NCI-H1048 (cell line): ENCODE measurements at regions not wholly inside any gene's neighbourhood (a gene's known extent, or its start where the extent isn't known, plus 50 kb on each side); places are given as distances from the start of the nearest gene placed in this dataset.

Experiments used
- DNase-seq: peaks from one replicate; lab custom pipeline; 2025; lab: John Stamatoyannopoulos, UW

DNA sequence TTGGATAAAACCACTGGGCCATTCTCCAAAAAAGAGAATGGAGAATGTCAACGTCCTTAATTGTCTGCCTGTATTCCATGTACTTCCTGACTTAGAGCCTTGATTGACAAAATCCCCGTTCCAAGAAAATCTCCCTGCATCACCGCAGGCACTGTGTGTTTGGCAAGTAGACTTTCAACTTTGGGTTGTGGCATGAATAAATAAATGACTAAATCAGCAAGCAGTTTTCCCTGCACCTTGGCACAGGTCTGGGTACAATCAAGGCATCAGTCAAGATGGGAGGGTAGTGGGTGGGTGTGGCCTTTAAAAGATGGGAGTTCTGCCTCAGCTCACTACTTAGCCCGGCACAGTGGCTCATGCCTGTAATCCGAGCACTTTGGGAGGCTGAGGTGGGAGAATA is 248.5 kb upstream of the RPL38 start:
- no peak for DNase-seq

DNA sequence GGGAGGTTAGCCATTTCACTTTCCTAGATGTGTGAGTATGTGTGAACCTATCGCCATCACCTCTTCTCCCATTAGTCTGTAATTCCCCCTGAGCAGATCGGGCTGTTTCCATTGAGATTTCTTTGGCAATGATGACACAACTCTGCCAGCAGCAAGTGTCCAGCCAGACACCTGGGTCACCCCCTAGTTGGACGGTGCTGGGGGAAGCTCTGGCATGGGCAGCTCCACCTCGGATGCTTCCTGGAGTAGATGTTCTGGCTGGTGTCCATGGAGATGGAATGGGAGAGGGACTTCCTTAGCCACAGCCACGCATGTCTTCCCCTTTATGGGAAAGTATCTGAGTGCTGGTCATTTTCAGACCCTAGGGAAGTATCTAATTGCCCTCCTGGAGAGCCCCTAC is 247.9 kb upstream of the RPL38 start:
- no peak for DNase-seq

DNA sequence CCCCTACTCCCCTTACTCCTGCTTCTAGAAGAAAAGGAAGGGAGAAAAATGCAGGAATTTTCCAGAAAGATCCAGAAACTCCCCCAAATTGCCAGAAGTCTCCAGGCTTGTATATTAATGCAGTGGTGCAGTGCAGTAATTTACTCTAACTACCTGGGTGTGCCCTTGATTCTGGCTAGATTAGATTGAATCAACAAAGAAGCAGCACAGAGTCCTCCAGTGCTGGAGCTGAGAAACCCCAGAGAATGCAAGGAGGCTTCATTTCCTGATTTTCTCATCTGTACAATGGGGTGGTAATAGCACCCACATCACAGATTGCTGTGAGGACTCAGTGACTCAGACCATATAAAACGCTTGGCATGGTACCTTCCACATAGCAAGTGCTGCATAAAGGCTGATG is 247.3 kb upstream of the RPL38 start:
- DNase-seq, result no peak

DNA sequence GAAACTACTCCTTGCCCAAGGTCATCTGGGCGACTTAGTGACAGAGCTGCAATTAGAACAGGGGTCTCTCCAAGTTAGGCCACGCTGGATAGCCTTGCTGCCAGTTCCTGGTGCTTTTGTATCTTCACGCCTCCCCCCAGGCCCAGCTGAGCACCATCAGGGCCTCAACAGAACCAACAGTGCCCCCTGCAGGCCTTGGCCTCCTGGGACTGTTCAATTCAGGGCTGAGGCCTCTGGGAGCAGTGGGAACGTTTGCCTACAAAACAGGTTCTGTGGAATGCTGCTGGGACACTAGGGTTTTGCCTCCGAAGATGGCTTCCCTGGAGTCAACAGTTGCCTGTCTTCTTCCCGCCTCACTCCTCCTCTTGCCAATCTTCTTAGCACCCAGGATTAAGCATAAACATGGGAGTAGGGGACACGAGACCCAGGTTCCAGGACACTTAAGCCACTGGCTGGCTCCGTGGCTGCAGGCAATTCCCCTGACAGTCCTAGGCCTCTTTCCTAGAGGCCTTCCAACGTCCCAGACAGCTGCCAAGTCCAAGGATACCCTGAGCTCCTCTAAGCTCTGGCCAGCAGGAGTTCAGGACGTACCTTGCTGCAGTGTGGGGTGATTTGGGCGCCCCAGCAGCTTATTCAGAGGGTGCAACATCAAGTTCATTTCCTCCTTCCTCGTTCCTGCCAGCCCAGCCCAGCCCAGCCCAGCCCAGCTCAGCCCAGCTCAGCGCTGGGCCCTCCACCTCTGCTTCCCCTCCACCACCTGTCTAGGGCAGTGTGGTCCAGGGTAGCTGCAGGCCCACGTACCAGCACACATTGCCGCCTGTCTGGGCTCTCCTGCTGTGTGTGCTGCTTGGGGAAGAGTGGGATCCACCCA is 246.6 kb upstream of the RPL38 start:
- peak; percentile 50 for DNase-seq

DNA sequence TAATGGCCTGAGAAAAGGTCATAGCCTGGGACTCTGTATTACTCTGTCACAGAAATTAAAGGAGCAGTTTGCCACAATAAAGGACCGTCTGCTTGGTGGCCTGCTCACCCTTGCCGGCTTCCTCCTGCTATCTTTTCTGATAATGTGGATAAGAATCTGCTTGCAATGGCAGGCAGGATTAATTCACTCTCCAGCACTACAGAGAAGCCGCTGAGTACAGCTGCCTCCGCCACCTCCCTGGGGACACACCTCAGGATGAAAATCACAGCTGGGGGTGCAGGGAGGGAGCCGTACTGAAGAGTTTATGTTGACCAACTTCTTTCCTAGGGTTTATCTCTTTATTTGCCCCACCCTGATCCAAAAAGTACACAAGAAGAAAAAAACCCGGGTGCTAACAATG is 245.9 kb upstream of the RPL38 start:
- DNase-seq, result no peak

DNA sequence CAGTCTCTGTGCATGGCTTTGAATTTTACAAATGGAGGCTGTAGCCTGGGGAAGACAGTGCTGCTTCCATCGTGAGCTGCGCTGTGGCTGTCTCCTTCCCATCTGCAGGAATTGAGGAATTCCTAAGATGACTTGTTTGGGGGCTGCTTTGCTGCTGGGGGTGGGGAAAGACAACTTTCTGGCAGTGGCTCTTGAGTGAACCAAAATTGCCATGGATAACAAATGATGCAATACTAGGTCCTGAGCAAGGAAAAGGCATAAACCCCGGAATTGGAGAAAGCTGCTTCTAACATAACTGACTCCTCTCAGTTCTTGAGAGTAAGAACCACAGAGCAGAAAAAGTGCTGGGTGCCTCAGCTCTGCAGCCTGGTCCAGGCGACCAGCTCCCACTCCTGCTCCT is 245.0 kb upstream of the RPL38 start:
- DNase-seq, result no peak

DNA sequence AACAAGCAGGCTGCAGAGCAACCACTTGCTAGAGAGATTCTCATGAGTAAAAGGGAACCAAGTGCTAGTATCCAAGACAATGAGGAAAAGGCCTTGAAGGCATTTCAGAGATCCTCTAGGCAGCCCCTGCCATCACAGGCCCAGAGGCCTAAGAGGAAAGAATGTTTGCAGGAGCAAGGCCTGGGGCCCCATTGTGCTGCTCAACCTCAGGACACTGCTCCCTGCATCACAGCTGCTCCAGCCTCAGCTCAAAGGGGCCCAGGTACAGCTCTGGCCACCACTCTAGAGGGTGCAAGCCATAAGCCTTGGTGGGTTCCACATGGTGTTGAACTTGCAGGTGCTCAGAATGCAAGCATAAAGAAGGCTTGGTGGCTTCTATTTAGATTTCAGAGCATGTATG is 243.0 kb upstream of the RPL38 start:
- no peak for DNase-seq

DNA sequence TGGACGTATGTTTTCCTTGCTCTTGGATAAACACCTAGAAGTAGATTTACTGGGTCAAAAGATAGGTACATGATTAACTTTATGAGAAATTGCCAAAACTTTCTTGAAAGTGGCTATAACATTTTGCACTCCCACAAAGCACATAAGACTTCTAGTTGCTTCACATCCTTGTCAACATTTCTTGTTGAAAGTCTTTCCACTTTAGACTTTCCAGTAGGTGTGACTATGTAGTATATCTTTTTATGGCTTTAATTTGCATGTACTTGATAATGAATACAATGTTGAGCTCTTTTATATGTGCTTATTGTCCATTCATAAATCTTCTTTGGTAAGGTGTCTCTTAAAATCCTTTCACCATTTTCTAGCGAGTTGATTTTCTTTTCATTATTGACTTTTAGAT is 241.2 kb upstream of the RPL38 start:
- DNase-seq, result no peak

DNA sequence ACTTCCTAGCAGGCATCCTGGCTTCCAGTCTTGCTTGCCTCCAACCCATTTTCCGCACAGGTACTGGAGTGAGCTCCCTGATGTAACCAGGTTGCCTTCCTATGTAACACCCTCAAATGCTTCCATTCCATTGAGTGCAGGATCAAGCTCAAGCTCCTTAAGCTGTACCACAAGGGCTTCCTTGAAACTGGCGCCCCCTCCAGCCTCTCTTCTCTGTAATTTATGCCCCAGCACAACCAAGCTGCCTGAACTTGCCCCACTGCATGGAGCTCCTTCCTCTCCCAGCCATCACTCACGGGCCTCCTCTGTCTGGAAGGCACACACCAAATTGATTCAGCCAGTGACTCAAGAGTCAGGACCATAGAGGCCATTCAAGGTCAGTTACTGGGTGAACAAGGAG is 234.8 kb upstream of the RPL38 start:
- no peak for DNase-seq

DNA sequence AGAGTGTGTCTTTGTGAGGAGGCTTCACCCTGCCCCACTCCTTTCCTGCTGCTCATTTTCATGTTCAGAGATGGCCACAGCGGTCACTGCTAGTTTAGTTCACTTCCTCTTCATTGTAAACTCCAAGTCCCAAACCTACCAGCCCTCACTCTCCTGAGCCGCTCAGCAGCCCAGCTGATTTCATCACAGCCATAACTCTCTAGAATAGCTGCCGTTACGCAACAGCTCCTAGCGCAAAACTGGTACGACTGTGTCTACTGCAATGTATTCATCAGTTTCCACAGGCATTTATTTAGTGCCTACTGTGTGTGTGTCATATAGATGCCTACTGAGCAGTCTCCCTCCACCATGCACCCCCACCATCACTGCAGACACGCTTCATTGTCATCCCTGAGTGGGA is 233.5 kb upstream of the RPL38 start:
- DNase-seq, result no peak

DNA sequence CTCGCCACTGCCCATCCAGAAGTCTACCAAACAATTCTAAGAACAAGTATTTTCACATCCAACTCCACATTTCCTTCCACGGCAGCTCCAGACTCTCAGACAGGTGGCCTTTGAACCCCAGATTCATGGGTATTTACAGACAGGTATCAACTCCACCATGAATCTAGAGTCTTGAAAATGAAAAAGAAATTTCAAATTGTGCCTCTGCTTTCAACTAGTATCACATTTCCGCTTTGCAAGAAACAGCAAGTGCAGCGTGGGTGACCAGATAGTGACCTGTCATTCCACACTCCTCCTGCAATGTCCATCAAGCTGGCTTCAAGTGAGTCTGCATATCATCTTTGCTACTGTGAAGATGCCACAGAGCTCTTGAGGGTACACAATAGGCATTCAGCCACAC is 232.4 kb upstream of the RPL38 start:
- no peak for DNase-seq

DNA sequence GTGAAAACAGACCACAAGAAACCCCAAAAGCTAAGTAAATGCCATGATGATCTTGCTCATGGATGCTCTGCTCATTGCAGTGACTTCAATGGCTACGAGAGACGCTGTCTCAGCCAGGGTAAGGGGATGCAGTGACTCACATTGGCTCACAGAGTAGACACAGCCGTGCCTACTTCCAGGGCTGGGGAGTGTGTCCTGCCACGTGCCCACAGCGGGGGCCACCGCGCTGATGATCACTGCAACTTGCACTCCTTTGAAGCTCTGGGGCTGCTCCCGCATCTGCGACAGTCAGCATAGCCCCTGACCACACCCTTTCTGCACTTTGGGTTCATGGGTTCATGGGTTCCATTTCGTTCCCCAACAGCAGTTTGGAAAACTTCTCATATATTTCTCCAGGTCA is 231.4 kb upstream of the RPL38 start:
- no peak for DNase-seq

DNA sequence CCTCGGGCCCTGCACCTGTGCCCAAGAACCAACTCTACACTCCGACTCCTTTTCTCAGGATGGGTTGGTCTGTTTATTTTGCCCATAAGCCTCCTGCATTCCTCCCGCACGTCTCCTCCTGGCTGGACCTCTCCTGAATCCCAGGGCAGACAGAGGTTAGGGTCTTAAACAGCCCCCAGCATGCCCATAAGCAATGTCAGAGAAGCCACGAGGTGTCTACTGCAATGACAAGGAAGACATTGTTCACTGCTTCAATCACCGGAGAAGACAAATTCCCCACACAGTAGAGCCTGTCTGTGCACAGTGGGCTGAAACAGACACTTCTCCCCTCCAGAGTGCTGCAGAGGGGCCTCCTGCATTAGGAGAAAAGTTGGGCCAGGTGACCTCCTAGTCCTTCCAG is 230.6 kb upstream of the RPL38 start:
- no peak for DNase-seq

DNA sequence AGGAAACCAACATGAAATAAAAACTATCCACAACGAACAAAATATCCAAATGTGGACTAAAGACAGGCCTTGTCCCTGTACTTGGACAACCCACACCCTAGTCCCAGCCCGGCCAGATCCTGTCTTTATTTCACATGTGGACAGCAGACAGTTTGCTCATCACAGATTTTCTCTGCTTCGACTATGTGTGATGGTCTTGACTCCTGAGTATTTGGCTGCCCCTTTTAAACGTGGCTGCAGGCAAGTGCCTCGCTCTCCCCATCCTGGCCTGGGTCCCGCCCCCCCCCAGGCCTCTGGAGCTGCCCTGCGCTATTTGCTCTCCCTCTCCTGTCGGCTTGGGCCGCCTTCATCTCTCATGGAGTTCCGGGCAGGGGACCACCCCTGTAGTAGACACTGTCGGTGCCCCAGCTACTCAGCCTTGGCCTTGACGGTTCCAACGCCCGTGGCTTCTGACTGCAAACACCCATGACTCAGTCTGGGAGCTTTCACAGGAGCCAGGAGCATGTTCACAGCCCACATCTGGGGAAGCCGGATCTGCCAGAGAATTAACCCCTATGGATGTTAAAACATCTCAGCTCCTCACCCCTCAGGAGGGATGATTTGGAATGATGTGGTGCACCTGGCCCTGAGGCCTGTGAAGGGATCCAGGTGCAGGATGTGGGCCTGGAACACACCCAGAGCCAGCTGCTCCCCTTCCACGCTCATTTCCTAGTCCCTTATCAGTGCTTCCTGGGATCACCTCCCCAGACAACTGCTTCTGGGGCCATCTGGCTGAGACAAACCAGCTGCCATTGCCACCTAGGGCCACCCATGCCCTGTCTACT is 229.7 kb upstream of the RPL38 start:
- DNase-seq, result no peak

DNA sequence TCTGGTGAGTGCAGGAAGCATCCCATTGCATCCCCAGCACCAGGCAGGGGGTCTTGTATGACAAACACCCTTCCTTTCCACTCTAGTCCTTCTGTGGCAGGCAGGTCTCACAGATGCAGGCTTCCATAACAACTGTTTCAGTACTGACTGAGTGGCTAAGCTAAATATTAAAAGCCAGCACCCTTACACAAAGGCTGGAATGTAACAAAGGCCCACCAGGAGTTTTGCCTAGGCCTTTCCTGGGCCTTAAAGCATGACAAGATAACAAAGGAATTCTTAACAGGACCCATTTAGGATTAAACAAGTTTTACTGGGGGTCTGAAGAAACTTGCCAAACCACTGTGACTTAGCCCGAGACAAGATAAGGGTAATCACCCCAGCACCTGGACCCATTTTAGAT is 228.9 kb upstream of the RPL38 start:
- no peak for DNase-seq

DNA sequence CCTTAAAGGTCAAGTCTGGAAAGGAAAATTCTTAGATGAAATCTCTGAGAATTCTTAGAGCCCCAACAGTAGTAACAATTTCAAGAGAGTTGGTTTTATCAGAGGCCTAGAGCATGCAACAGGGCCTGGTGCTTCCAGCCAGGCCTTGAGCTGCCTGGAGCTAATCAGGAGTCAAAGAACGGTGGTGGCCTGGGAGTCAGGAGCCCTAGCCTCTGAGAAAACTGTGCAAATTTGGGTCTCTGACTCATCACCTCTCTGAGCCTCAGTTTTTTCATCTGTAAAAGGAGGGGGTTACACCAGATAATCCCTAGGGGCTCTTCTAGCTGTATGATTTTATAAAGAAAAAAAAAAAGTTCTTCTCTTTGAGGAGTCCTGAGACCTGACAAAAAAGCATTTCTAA is 227.3 kb upstream of the RPL38 start:
- no peak for DNase-seq

DNA sequence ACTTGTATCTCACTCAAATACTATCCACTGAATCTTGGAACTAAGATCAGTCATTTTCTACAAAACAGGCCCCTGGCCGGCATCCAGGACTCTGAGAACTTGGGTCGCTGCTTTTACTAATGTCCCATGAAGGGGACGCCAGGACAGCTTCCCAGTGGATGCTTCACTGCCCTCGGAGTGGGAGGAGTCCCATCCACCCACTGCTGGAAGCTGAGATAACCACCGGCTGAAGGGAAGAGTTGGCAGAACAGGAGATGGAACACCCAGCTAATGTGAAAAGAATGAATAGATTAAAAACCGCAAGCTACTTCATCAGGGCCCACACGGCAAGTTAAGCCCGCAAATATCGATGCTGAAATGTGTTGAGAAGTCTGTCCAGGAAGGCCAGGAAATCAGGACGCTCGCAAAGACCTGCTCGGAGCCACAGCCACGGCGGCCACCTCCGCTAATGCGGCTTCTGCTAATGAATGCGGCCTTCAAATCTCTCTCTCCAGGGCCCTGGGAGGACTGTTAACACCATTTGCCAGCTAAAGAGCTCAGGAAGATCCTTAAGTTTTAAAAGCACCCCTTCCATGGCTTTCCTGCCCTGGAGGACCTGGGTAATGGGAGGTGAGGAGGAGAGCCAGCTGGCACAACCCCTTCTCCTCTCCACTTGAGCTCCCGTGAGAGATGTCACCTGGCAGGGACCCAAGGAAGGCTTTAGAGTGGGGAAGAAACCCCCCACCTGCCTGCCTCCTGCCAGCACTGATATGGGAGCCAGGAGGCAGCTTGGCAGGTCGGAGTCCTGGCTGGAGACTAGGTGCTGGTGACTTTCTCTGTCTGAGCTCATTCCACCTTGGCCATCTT is 226.6 kb upstream of the RPL38 start:
- no peak for DNase-seq

DNA sequence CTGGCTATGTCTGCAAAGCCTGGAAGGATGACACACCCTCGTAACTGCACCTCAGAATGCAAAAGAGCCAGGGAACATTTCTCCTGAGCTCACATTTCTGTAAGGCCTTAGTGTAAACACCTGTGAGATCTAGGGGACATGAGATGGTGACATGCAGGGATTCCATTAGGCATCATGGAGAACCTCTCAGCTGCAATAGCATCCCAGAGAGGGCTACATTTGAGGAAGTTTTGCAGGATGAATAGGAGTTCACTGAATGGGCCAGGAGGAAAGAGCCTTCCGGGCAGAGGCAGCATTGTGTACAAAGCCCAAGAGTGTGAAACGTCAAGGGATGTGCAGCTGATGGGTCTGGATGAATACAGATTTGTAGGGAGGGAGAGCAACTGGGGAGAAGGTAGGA is 223.0 kb upstream of the RPL38 start:
- no peak for DNase-seq

DNA sequence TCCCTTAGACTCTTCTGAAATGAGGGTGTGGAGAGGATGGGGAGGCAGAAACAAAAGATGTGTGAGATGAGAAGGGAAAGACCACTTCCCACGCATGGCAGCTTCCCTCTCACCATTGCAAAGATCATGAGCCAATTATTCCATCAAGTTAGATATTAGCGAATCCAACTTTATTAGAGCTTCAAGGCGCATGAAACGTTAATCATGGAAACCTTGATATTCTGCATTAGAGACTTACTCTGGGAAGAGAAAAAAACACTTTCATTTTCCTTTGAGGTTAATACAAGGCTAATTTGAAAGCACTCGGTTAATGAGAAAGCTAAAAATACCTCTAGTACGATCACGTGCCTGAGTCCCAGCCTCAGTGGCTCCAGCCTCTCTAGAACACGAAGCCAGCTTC is 220.6 kb upstream of the RPL38 start:
- no peak for DNase-seq

DNA sequence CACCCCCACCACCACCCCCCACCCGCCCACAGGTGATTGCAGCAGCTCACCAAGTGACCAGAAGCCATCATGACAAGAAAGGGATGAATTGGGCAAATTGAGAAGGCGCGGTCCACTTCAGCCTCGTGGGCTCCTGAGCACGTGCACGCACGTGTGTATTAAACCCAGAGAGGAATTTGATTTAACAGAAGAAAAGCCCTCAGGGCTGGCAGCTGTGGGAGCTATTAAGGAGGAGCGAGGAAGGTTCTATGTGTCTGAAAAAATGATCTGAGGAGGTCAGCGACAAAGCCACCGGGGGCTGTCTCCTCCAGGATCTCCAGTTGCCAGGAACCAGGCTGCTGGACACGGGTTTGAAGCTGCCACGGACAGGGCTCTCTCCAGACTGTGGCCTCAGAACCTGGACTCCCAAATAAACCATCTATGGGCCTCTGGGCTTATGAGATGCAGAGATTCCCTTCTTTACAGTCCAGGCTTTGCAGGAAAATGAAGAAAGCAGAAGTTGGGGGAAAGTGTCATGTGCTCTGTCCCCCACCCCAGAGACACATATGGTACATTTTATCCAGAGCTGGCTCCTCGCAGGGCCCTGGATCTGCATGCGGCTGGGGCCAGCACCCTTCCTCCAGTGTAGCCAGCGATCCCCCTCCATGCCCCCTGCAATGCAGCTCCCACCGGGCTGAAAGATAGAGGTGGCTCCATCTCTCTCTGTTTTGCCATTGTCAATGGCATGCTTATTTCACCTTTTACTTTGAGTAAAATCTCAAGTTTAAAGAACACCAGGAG is 219.7 kb upstream of the RPL38 start:
- DNase-seq, result no peak

DNA sequence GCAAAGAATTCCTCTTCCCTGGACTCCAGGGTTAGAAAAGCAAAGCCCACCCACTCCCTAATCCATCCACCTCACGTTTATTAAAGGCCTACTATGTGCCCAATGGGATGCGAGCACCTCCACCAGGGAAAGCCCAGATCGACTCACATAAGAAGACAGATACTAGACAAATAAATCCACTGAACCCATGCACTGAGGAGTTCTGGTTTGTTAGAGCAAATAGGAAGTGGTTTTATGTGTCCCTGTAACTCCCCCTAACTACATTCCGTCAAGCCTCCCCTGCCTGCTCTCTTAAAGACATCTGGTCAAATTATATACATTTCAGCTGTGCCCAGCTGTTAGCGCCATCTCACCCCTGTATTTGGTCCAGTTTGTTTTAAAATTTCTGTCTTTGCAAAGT is 218.5 kb upstream of the RPL38 start:
- no peak for DNase-seq
